ENCODE measurements at regions not wholly inside any gene's neighbourhood (a gene's known extent, or its start where the extent isn't known, plus 50 kb on each side); places are given as distances from the start of the nearest gene placed in this dataset.

DNA sequence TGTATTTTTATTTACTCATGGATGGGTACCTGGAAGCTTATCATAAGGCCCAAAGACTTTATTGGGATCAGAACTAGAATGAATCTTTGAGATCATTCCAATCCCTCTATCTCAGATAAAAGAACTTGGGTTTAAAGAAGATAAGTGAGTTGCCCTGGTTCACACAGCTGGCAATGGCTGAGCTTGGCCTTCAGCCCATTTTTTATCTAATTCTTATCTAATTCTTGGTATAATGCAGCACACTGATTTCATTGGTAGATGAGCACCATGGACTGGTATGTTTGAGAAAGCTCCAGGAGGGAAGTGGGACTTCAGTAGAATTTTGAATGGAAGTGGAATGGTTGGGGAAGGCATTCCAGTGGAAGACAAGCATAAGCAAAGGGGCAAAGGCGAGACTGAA lies 558.9 kb downstream of the REEP3 start:
- TF ChIP-seq, protein P1, sequence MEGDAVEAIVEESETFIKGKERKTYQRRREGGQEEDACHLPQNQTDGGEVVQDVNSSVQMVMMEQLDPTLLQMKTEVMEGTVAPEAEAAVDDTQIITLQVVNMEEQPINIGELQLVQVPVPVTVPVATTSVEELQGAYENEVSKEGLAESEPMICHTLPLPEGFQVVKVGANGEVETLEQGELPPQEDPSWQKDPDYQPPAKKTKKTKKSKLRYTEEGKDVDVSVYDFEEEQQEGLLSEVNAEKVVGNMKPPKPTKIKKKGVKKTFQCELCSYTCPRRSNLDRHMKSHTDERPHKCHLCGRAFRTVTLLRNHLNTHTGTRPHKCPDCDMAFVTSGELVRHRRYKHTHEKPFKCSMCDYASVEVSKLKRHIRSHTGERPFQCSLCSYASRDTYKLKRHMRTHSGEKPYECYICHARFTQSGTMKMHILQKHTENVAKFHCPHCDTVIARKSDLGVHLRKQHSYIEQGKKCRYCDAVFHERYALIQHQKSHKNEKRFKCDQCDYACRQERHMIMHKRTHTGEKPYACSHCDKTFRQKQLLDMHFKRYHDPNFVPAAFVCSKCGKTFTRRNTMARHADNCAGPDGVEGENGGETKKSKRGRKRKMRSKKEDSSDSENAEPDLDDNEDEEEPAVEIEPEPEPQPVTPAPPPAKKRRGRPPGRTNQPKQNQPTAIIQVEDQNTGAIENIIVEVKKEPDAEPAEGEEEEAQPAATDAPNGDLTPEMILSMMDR (IDR thresholded peaks at IDR 0.05): no peak
- TF ChIP-seq POLR2A (IDR thresholded peaks at IDR 0.05): no peak

Measured in body of pancreas (tissue), 4 donors.